ENCODE measurements at regions not wholly inside any gene's neighbourhood (a gene's known extent, or its start where the extent isn't known, plus 50 kb on each side); places are given as distances from the start of the nearest gene placed in this dataset.

DNA sequence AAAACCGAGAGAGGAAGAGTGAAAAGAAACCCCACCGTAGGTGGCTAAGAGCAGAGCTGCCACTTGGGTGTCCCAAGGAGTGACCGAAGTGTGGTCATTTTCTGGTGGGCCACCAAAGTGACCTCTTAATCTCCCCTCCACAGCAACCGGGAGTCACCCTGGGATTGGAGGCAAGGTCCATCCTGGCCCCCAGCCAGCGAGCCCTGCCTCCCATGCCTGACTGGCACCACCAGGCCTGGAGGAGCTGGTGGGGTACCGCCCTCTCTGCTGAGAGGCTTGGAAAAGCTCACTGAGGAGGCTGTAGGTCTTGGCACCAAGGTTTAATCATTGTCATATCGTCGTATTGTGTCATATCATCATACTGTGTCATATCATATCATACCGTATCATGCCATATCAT is 74.0 kb upstream of the TRPM1 start:
- TF ChIP-seq TAF1 (IDR thresholded peaks at IDR 0.05; ENCODE audit: borderline replicate concordance, low read depth, low read length) (no peak), POLR2AphosphoS5 (IDR thresholded peaks at IDR 0.05; ENCODE audit: low read depth, low read length) (no peak), POLR2A (IDR thresholded peaks at IDR 0.05; ENCODE audit: low read depth, low read length) (no peak)
